NCI-H1436 (cell line): ENCODE measurements at regions not wholly inside any gene's neighbourhood (a gene's known extent, or its start where the extent isn't known, plus 50 kb on each side); places are given as distances from the start of the nearest gene placed in this dataset.
"Not testable (repeated sequence)": the region's sequence is repeated elsewhere in the genome, so short reads cannot be mapped to it uniquely, and the experiment has no call there.

ENCODE experiments used
- DNase-seq: peaks from one replicate; lab custom pipeline; 2025; lab: John Stamatoyannopoulos, UW

- DNase-seq: no peak
Measured at GRCh38 chr1:94769551-94769950, 50.6 kb upstream of the SLC44A3 start.

DNA sequence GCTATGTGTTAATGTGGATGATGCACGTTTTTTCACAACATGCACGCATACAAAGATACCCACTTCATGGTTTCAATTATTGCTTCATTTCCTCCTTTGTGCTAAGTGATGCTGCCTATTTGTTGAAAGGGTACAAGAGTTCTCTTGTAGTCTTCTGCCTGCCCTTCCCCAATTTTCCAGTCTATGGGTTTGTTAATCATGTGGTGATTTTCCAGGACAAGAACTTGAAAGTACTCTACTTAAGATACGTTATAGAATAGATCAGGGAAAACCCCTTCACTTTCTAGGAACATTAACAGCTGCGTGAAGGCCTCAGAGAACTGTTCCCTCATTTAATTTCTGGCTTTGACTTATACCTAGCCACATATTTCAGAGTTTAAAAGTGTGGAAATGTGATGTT is 52.1 kb upstream of the SLC44A3 start:
- no peak for DNase-seq

DNA sequence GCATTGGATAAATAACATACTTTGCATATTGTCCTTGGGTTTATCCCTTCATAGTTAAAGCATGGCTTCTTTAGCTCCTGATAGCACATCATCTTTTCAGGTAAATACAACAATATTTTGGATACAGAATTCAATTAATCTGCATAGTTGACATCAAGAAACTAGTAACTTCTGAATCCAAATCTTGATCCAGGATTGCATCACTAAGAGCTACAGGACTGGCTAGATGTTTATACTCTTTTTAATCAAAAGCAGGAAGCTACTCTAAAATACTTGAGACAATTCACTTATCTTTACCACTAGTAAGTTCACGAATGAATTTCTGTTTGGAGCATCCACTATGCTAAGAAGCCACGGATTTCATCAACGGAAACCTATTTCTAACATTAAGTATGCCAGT is 54.2 kb upstream of the SLC44A3 start:
- DNase-seq: no peak

- DNase-seq: no peak
Measured at GRCh38 chr1:94759188-94759587, 61.0 kb upstream of the SLC44A3 start.

DNA sequence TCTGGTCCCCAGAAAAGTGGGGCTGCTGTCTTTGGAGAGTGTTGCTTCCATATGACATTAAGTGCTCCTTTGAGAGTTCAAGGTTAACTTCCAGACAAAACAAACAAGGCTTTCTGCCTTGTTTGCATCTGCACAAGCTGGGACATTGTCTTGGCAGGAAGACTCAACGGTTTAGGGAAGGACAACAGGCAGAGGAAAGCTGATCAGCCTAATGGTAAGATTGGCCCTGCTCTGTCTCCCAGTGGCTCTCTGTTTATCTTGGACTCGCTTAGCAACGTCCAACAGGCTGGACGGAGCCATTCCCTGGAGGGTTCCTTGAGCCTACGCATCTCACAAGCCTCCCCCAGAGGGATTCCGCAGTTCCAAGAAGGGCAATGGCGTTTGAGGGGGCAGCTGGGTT is 62.2 kb upstream of the SLC44A3 start:
- DNase-seq: no peak

GRCh38 chr1:94755675-94756074 is 64.5 kb upstream of the SLC44A3 start:
- no peak for DNase-seq

DNA sequence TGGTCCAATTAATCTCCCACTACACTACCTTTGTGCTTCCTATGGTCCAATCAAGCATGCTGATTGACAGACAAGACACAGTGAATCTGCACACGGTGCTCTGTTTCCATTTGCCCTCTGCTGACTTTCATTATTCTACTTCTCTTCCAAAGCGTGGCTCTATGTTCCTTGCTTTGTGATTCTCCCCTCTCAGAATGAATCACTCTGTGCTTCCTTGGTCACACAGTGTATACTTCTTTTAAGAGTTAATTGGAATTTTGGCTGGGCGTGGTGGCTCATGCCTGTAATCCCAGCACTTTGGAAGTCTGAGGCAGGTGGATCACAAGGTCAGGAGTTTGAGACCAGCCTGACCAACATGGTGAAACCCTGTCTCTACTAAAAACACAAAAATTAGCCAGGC is 65.1 kb upstream of the SLC44A3 start:
- DNase-seq: not testable (repeated sequence)

DNA sequence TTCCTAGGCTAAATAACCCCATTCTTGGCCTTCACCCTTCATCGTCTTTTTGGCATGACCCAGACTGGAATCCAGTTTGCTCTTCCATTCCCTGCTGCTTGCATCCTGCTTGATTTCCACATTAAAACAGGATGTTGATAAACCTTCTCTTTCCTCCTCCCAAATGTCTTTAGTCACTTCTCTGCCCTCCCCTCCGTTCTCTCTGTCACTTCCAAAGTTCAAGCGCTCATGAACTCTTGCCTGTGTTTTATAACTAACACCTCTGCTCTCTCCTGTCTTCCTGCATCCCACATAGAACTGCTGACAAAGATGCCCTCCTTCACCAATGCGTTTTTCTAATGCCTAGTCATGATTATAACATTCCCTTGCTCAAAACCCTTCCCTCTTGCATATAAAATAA is 65.6 kb upstream of the SLC44A3 start:
- no peak for DNase-seq

DNA sequence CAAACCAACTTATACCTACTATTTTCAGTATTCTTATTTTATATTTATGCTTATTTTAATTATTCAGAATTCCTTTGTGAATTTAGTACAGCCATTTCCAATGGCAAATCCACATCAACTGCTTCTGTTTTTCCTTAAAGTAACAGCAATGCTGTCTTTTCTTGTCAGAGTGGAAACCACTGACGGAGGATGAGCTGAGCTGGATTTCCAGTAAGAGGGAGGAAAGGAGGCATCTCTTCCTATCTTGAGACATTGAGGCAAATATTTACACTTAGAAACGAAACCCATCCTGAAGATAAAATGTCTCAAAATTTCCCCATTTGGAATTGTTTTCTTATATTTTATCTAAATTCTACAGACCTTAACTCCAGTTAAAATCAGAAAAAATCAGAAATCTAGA is 66.1 kb upstream of the SLC44A3 start:
- DNase-seq: no peak

DNA sequence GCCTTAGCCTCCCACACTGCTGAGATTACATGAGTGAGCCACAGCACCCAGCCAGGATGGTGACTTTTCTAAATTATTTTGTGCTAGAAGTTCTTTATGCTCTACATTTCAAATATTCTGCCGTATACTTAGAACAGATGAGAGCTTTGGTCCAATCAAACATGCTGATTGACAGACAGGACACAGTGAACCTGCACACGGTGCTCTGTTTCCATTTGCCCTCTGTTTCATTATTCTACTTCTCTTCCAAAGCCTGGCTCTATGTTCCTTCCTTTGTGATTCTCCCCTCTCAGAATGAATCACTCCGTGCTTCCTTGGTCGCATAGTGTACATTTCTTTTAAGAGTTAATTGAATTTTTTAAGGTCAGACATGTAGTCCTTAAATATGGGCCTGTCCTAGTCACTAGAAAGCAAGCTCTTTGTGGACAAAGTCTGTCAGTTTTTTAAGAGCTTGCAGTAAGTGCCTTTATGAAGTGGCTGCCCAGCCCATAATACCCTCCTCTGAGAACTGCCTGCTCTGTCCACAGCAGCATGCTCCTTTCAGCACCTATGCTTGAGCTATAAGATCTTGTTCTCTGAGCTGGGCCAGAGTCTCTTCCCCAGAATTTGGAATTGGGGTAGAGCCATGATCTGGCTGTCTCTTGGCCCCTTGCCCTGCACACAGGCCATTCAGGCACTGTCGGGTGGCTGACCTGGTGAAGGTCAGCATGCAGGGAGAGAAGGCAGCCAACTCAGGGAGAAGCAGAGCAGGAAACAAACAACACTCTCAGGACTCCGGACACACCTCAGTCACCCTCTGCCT is 66.8 kb upstream of the SLC44A3 start:
- no peak for DNase-seq

DNA sequence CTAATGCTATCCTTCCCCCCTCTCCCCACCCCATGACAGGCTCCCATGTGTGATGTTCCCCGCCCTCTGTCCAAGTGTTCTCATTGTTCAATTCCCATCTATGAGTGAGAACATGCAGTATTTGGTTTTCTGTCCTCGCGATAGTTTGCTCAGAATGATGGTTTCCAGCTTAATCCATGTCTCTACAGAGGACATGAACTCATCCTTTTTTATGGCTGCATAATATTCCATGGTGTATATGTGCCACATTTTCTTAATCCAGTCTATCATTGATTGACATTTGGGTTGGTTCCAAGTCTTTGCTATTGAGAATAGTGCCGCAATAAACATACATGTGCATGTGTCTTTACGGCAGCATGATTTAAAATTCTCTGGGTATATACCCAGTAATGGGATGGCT is 68.7 kb upstream of the SLC44A3 start:
- not testable (repeated sequence) for DNase-seq

DNA sequence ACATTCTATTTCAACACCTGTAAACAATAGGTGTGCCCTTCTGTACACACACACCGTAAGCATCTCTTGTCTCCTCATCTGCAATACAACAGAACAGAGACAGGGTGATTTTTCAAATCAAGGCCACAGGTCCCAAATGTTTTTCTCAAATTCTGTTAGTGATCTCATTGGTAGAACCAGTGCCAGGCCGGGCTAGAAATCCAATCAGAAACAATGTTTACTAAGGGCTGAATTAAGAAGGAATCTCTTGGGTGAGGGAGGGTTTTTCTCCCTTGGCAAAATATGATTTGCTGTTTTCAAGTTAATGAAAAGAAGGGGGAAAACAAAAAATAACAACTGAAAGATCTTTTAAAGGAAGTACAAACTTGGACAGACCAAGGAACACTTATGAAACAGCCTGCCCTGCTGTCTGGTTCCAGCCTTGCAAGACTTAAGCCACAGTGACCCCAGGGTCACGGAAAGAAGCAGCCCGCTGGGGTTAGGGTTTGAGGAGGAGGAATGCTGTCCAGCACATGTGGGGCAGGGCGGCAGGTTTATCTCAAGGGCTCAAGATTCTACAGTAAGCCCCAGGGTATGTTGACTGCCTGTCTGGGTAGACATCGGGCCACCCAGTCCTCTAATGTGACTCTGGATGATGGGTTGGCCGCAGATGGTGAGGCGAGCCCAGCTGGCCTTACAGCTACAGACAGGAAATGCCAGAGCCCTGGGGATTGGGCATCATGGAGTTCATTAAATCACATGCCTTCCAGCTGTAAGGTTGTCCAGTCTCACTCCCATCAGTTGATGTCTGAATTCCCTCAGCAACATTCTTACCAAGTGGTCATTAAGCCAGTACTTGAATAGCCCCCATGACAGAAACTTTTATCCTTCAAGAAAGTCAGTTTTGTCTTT is 73.3 kb upstream of the SLC44A3 start:
- no peak for DNase-seq

DNA sequence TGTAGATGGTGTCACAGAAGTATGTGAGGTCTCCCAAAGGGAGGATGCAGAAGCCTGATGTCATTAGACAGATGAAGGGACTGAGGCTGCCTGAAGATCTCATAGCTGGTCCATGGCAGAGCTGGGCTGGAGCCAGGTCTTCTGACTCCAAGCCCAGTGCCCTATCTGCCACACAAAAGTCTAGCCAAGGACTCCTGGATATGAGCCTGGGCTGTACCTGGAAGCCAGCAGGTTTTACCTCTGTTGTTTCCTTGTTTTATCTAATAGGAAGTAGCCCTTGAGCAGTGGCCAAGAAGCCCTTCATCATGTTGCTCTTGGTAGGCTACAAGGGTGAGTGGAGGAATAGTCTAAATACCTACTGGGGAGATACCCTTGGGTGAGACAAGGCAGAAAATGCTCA is 74.4 kb upstream of the SLC44A3 start:
- no peak for DNase-seq

DNA sequence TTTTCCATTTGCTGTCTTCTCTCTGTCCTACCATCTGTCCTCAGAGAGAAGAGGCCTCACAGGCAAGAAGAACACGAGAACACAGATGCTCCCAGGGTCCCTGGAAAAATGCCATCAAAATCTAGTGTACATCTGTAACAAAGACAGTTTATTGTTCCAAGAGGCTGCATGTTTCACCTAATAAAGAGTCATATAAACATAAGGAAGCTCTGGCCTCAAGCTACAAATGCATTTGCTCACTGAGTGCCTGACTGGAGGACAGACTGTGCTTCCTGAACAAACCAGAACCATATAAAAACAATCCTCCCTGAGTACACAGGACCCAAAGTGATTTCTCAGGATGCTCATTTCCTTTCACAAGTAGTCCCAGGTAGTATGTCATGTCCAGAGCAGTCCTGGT is 76.3 kb upstream of the SLC44A3 start:
- DNase-seq: no peak

- DNase-seq: no peak
Measured at GRCh38 chr1:94741996-94742395, 78.2 kb upstream of the SLC44A3 start.

DNA sequence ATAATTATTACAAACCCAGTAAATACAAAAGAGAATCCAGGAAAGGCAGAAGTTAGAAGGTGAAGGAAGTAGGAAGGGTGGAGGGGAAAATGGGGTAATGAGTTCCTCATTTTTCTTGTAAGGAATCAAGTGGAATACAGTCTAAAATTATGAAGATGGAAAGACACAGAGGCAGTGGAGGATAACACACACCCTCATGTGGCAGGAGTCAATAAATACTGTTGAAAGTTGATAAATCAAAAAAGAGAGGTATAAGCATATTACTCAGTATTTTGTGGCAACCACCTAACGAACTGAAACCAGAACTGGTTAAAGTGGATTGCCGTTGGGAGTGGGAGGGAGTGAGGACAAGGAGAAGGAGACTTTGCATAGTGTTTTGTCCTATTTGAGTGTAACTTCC is 78.6 kb upstream of the SLC44A3 start:
- DNase-seq: no peak

- no peak for DNase-seq
Measured at GRCh38 chr1:94739521-94740061, 80.6 kb upstream of the SLC44A3 start.

DNA sequence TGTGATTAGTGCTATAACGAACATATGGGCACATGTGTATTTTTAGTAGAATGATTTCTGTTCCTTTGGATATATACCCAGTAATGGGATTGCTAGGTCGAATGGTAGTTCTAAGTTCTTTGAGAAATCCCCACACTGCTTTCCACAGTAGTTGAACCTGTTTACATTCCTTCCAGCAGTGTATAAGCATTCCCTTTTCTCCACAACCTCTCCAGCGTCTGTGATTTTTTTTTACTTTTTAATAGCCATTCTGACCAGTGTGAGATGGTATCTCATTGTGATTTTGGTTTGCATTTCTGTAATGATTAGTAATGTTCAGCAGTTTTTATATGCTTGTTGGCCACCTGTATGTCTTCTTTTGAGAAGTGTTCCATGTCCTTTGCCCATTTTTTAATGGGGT is 81.8 kb upstream of the SLC44A3 start:
- no peak for DNase-seq

DNA sequence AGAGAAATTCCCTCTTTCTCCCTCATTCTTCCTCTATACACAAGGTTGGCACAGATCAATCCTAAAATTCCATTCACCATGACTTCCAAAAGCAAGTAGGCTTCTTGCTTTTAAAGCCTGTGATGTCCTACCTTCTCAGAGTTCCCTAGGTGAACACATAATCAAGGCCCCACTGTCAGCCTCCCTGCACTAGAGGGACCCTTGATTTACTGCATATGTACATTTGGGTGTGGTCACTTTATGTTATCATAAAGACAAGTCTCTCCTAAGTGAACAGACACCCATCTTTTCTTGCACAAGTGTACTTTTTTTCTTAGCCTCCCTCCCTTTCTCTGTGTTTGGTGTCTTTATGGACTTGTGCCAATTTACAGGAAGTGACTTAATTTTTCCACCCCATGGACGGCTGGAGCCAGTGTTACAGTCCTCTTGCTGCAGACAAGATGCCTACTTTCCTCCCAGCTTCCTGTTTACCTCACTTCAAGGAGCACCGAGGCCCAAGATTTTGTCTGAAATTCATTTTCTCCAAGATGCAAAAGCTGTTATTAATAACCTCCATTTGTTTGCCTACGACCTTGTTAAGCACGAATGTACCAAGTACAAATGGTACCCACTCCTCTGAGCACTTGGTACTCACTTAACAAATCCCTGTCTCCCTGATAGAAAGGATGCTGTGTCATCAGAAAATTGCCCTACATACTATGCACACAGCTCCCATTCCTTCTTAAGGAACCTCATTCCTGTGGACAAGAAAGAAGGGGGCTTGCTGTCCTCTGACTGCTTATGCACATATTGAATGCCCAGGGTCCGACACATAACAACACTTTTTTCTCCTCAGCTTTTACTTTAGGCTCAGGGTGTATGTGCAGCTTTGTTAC is 82.8 kb upstream of the SLC44A3 start:
- DNase-seq: no peak

- DNase-seq: no peak
Measured at GRCh38 chr1:94736549-94736948, 83.6 kb upstream of the SLC44A3 start.

DNA sequence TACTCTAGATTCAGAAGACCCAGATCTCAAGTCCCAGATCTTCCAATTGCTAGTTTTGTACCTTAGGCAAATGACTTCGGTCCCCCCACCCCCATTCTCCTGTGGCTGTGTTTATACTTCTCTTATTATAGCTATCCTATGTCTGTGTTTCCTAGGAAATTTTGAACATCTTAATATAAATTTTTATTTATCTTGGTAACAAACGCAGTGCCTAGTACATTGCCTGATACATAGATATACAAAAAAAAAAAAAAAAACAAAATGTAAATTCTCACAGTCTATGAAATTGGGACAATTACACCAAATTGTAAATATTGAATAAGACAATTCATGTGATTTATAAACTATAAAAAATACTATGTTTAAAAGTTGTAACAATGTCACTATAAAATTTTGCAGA is 84.1 kb upstream of the SLC44A3 start:
- no peak for DNase-seq
